Left ventricle myocardium inferior (tissue), 1 donor: ENCODE measurements at regions not wholly inside any gene's neighbourhood (a gene's known extent, or its start where the extent isn't known, plus 50 kb on each side); places are given as distances from the start of the nearest gene placed in this dataset.

Source experiments
- DNase-seq: peaks from one replicate; pipeline ENCODE4 v3.0.0-alpha.2; 2020
- H3K27ac ChIP-seq: fragments of 200-600 bp; replicated peaks from 2 replicates; pipeline ENCODE4 v1.8.0; 2021
- H3K27me3 ChIP-seq: fragments of 200-600 bp; 2 replicates; pipeline ENCODE4 v1.8.0; 2021; ENCODE audit warnings: low read depth
- H3K36me3 ChIP-seq: fragments of 200-600 bp; 2 replicates; pipeline ENCODE4 v1.8.0; 2021
- H3K4me1 ChIP-seq: fragments of 200-600 bp; 2 replicates; pipeline ENCODE4 v1.8.0; 2021
- H3K4me3 ChIP-seq: fragments of 200-600 bp; 2 replicates; pipeline ENCODE4 v1.8.0; 2021; ENCODE audit warnings: mild to moderate bottlenecking, moderate library complexity
- H3K9me3 ChIP-seq: fragments of 200-600 bp; replicated peaks from 2 replicates; pipeline ENCODE4 v1.8.0; 2021
- CTCF ChIP-seq: fragments of 200-600 bp; IDR thresholded peaks from 2 replicates; pipeline ENCODE4 v1.8.0; 2021; ENCODE audit warnings: antibody characterized with exemption, mild to moderate bottlenecking, borderline replicate concordance
- intact Hi-C: fragments of 100-400 bp; cut with micrococcal nuclease; formaldehyde crosslinking; loops from one replicate; pipeline ENCODE4 v1.11.0; 2022
- donor health status: DM: no; HTN: yes; CAD: no; lungs with severe emphysema.

GRCh38 chr2:195313962-195314361, 343.1 kb upstream of the SLC39A10 start:
- H3K36me3 ChIP-seq = no peaks in the 10 kb centered on the region
- H3K27me3 ChIP-seq = no peaks in the 10 kb centered on the region
- H3K9me3 ChIP-seq = no peaks in the 10 kb centered on the region
- TF ChIP-seq CTCF = no peak
- no peaks in the 10 kb centered on the region for H3K4me1 ChIP-seq
- H3K27ac ChIP-seq = no peak overlapping the region
- no peak for DNase-seq
- intact Hi-C loops = no loop called here
- no peak overlapping the region for H3K4me3 ChIP-seq

- intact Hi-C loops = no loop called here
- no peak overlapping the region for H3K4me3 ChIP-seq
- no peak overlapping the region for H3K27ac ChIP-seq
- H3K9me3 ChIP-seq = no peaks in the 10 kb centered on the region
- no peaks in the 10 kb centered on the region for H3K27me3 ChIP-seq
- no peak for TF ChIP-seq CTCF
- H3K4me1 ChIP-seq = no peaks in the 10 kb centered on the region
- no peak for DNase-seq
- H3K36me3 ChIP-seq = no peaks in the 10 kb centered on the region
Measured at GRCh38 chr2:195312662-195313061, 344.4 kb upstream of the SLC39A10 start.

- no peaks in the 10 kb centered on the region for H3K4me1 ChIP-seq
- DNase-seq = no peak
- no peaks in the 10 kb centered on the region for H3K9me3 ChIP-seq
- H3K36me3 ChIP-seq = no peaks in the 10 kb centered on the region
- intact Hi-C loops = no loop called here
- TF ChIP-seq CTCF = no peak
- no peak overlapping the region for H3K4me3 ChIP-seq
- H3K27me3 ChIP-seq = no peaks in the 10 kb centered on the region
- no peak overlapping the region for H3K27ac ChIP-seq
Measured at GRCh38 chr2:195308163-195308562, 348.9 kb upstream of the SLC39A10 start.

GRCh38 chr2:195307751-195308150, 349.3 kb upstream of the SLC39A10 start:
- H3K27me3 ChIP-seq = no peaks in the 10 kb centered on the region
- no peaks in the 10 kb centered on the region for H3K36me3 ChIP-seq
- no peak for TF ChIP-seq CTCF
- no peaks in the 10 kb centered on the region for H3K9me3 ChIP-seq
- intact Hi-C loops = no loop called here
- no peak overlapping the region for H3K4me3 ChIP-seq
- DNase-seq = no peak
- H3K4me1 ChIP-seq = no peaks in the 10 kb centered on the region
- no peak overlapping the region for H3K27ac ChIP-seq

GRCh38 chr2:195304310-195304709, 352.7 kb upstream of the SLC39A10 start:
- no peak for TF ChIP-seq CTCF
- H3K4me3 ChIP-seq = no peak overlapping the region
- H3K9me3 ChIP-seq = no peaks in the 10 kb centered on the region
- H3K36me3 ChIP-seq = no peaks in the 10 kb centered on the region
- H3K27me3 ChIP-seq = no peaks in the 10 kb centered on the region
- H3K27ac ChIP-seq = no peak overlapping the region
- intact Hi-C loops = no loop called here
- no peak for DNase-seq
- H3K4me1 ChIP-seq = no peaks in the 10 kb centered on the region

GRCh38 chr2:195300631-195301030, 356.4 kb upstream of the SLC39A10 start:
- H3K9me3 ChIP-seq = peaks cover 5% of the 10 kb centered on the region
- no peaks in the 10 kb centered on the region for H3K36me3 ChIP-seq
- DNase-seq = no peak
- intact Hi-C loops = no loop called here
- H3K4me3 ChIP-seq = no peak overlapping the region
- no peak for TF ChIP-seq CTCF
- no peak overlapping the region for H3K27ac ChIP-seq
- no peaks in the 10 kb centered on the region for H3K4me1 ChIP-seq
- no peaks in the 10 kb centered on the region for H3K27me3 ChIP-seq
